ACHN (cell line): ENCODE measurements at regions not wholly inside any gene's neighbourhood (a gene's known extent, or its start where the extent isn't known, plus 50 kb on each side); places are given as distances from the start of the nearest gene placed in this dataset.

Experiments used
- DNase-seq: peaks from one replicate; pipeline ENCODE4 v3.0.0-alpha.2; 2015
- in situ Hi-C: cut with HindIII; loops from 2 replicates; pipeline ENCODE4 v1.10.0; 2017; ENCODE audit warnings: low sequenced_read_pairs, low pct_ligation_motif_present, low pct_unique_long_range_greater_than_20kb

GRCh38 chr10:36170142-36170719 lies 528.1 kb upstream of the FZD8 start:
- in situ Hi-C loops = no loop called here
- no peak for DNase-seq

GRCh38 chr10:36168777-36169176 lies 526.7 kb upstream of the FZD8 start:
- DNase-seq = no peak
- in situ Hi-C loops = no loop called here

GRCh38 chr10:36164556-36165504 lies 522.7 kb upstream of the FZD8 start:
- in situ Hi-C loops = no loop called here
- DNase-seq = no peak

GRCh38 chr10:36163827-36164226 lies 521.7 kb upstream of the FZD8 start:
- no peak for DNase-seq
- in situ Hi-C loops = no loop called here

GRCh38 chr10:36157486-36157885 lies 515.4 kb upstream of the FZD8 start:
- in situ Hi-C loops = no loop called here
- DNase-seq = no peak

GRCh38 chr10:36148207-36148606 lies 506.1 kb upstream of the FZD8 start:
- in situ Hi-C loops = no loop called here
- DNase-seq = no peak

GRCh38 chr10:36147529-36147928 lies 505.4 kb upstream of the FZD8 start:
- no peak for DNase-seq
- in situ Hi-C loops = no loop called here

GRCh38 chr10:36141856-36142560 lies 499.9 kb upstream of the FZD8 start:
- in situ Hi-C loops = no loop called here
- no peak for DNase-seq

GRCh38 chr10:36129051-36129450 lies 487.0 kb upstream of the FZD8 start:
- DNase-seq = no peak
- in situ Hi-C loops = no loop called here

GRCh38 chr10:36126076-36126475 lies 484.0 kb upstream of the FZD8 start:
- DNase-seq = no peak
- in situ Hi-C loops = no loop called here

GRCh38 chr10:36119455-36119854 lies 477.4 kb upstream of the FZD8 start:
- in situ Hi-C loops = no loop called here

GRCh38 chr10:36118314-36118713 lies 476.2 kb upstream of the FZD8 start:
- no peak for DNase-seq
- in situ Hi-C loops = no loop called here

More at GRCh38 chr10:36119455-36119854, 477.4 kb upstream of the FZD8 start:
- DNase-seq = no peak

GRCh38 chr10:36117890-36118289 lies 475.8 kb upstream of the FZD8 start:
- in situ Hi-C loops = no loop called here
- DNase-seq = no peak

GRCh38 chr10:36117231-36117630 lies 475.1 kb upstream of the FZD8 start:
- in situ Hi-C loops = no loop called here
- DNase-seq = no peak

- in situ Hi-C loops = no loop called here
Observed at GRCh38 chr10:36116731-36117130, 474.6 kb upstream of the FZD8 start.

GRCh38 chr10:36116040-36116439 lies 473.9 kb upstream of the FZD8 start:
- DNase-seq = no peak
- in situ Hi-C loops = no loop called here

More at GRCh38 chr10:36116731-36117130, 474.6 kb upstream of the FZD8 start:
- DNase-seq = no peak

- in situ Hi-C loops = no loop called here
- DNase-seq = no peak
Observed at GRCh38 chr10:36115364-36115763, 473.3 kb upstream of the FZD8 start.

- in situ Hi-C loops = no loop called here
- no peak for DNase-seq
Observed at GRCh38 chr10:36114913-36115312, 472.8 kb upstream of the FZD8 start.

GRCh38 chr10:36114141-36114540 lies 472.0 kb upstream of the FZD8 start:
- DNase-seq = no peak
- in situ Hi-C loops = no loop called here
